ENCODE measurements at regions not wholly inside any gene's neighbourhood (a gene's known extent, or its start where the extent isn't known, plus 50 kb on each side); places are given as distances from the start of the nearest gene placed in this dataset.

- TF ChIP-seq POLR2A (IDR thresholded peaks at IDR 0.05; ENCODE audit: low read depth, low read length) (no peak), POLR2AphosphoS5 (IDR thresholded peaks at IDR 0.05; ENCODE audit: low read depth, low read length) (no peak), SPI1 (IDR thresholded peaks at IDR 0.05; ENCODE audit: low read depth, low read length) (no peak), POU2F2 (IDR thresholded peaks at IDR 0.05; ENCODE audit: low read depth, low read length) (no peak), TAF1 (IDR thresholded peaks at IDR 0.05; ENCODE audit: low read depth, low read length) (no peak), PAX5 (IDR thresholded peaks at IDR 0.05; ENCODE audit: insufficient read depth, low read length, severe bottlenecking) (no peak)
These were observed 236.3 kb downstream of the SUCLA2 start for GRCh38 chr13:47764817-47765216.
